NCI-H2171 treated with DMSO at 0.1 percent for 48 hours (cell line): ENCODE measurements at regions not wholly inside any gene's neighbourhood (a gene's known extent, or its start where the extent isn't known, plus 50 kb on each side); places are given as distances from the start of the nearest gene placed in this dataset.
"Not testable (repeated sequence)": the region's sequence is repeated elsewhere in the genome, so short reads cannot be mapped to it uniquely, and the experiment has no call there.

ENCODE experiments used
- DNase-seq: peaks from one replicate; lab custom pipeline; 2025; lab: John Stamatoyannopoulos, UW

DNA sequence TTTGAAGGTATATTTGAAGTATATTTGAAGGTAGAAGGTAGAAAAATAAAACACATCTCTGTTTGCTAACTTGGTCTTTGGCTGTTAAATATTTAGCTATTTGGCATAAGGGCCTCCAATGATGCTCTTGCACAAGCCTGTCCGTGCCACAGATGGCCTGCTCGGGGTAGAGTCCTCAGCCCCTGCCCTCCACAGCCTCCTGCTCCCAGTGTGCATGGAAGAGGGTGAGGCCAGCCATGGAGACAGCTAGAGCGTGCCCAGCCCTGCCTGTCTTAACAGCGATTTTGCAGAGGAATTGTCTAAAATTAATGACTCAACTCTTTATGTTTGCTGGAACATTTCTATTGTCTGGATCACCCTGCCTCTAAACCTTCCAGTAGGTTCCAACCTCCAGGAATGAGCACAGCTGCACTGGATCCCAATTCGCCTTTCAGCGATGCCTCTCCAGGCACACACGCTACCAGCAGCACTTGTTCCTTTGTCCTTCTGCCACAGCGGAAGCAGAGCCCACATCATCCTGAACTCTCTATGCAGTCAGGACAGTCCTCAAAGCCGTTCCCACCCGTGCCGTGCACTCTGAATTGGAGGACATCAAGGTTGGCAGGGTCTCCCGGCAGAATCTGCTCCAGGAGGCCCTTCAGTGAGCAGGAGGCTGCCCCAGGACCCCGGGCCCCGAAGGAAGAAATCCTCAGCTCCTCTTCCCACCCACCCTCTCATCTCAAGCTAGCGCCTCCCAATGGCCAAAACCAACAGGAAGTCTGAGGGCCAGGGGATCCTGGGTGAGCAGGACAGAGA is 254.0 kb upstream of the IRX1 start:
- DNase-seq: no peak

DNA sequence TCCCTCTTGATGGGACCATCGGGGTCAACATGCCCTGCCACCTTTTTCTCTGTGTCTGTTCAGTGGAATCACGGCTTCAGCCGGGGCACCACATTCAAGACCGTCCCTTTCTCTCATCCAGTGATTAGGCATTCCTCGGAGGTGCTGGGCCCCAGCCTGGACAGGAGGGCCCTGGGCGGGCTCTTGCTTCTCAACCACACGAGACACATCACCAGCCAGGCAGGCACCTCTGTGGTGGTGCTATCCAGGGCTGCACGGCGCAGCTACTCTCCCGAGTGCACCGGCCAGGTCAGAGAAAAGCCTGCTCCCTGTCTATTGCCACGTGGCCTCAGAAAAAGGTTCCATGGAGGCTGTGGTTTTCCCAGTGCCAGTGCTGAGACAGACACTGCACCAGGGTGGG is 255.2 kb upstream of the IRX1 start:
- DNase-seq: no peak

DNA sequence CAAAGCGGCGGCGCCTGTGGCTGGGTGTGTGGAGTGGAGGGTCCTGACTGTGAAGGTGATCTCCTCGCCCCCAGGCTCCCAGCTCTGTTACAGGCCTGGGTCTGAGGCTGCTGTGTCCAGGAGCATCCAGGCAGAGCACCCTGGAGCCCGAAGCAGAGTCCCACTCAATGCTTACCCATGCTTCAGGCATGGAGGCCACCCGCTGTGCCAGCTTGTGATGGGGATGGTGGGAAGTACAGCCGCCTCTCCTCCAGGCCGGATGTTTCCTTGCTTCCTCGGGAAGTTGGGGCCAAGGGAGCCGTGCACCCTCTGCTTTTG is 255.9 kb upstream of the IRX1 start:
- no peak for DNase-seq

DNA sequence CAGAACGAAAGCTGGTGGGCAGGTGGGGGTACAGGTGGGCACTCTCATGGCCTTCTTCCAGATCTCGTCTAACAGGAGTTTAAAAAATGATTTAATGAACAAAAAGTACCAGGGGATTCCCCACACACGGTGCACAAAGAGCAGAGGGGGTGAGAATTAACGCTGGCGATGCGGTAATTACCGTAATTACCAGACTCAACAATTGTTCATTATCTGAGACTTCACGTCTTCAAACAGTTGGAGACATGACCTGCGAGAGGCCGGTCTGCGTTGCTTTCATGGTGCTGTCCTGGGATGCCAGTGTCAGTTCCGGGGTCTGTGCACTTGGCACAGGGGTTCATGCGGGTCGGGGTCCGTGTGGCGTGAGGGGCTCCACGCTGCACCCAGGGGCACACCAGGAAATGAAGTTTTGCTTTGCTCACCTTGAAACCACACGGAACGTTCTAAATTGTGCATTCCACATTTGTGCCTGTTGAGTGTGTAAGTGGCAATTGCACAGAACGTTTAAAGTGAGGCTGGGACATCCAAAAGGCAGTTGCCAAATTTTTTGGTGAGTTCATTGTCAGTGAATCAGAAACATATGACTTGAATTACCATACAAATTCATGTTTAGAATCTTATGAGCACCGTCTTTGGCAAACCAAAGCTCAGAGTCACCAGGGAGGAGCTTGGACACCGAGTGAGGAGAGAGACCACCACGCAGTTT is 256.4 kb upstream of the IRX1 start:
- no peak for DNase-seq

DNA sequence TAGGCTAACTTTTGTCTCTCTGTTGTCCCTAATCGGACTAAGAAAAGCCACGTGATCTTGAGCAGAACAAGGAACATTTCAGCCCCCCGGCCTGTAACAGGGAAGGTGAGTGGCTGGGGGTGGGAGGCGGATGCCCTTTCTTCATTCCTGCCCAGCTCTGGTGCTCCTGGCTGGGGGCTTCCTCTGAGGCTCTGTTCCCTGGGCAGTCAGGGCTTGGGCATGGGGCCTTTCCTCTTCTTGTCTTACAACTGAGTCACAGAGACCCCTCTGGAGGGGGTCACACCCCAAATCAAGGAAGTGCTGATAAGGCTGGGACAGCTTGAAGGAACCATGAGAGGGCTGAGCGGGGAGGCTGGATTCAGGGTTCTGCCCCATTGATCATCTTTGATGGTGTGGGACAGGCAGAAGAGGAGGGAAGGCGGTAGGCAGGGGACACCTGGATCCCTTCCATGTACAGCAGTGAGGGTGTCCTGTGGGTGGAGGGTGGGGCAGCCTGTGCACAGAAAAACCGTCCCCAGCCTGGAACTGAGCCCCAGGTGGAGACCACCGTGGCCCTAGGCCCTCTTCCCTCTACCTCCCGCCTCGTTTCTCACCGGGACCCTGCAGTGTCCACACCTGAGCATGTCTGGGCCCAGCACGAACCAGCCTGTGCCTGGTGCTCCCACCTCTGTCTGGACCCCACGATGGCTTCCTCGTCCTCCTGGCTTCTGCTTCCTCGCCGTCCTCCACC is 257.7 kb upstream of the IRX1 start:
- DNase-seq: no peak

DNA sequence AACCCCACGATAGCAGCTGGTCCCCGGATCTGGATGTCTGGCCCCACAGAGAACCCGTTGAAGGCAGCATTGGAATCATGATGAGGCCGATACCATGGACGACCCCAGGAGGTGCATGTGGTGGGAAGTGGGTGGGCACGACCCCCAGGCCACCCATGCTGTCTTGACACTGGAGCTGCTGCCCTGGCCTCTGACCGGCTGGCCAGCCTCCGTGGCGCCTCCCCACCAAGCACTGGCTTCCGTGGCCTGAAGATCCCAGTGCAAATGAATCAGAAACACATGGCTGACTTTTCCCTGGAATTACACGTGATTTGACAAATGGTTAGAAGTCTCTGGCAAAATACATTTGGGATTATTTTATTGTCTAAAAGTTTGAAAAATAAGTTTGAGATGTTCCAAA is 259.0 kb upstream of the IRX1 start:
- DNase-seq: no peak

DNA sequence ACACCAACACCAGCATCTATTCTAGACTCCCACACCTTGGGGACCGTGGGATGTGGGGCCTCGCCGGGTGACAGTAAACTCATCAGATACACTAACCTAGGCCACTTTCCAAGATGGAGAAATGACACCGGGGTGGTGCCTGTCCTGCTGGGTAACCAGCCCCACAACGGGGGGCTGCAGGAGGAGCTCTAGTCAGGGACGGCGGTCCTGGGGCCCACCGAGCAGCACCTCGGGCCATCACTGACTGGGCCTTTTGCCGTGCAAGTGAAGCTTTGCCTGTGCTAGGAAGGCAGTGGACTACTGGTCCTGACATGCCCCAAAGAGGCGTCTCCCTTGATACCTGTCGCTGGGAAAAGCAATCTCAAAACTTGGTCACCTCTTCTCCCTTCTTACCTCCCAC is 260.3 kb upstream of the IRX1 start:
- no peak for DNase-seq

DNA sequence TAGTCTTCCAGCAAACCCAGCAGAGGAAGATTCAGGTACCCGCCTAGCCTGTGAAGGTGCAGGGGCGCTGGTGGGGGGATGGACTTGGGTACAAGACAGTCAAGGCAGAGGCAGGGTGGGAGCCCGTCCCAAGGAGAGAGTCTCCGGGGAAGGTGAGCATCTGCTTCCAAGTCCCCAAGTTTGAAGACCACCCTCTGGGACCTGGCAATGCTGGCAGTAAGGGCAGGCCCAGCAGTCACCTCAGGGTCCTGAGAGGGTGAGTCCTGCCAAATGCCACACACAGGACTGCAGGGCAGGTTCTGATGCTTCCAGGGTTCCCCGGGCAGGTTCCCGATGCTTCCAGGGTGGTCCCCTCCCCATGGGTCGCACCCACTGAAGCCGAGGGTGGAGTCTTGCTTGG is 261.8 kb upstream of the IRX1 start:
- DNase-seq: no peak

DNA sequence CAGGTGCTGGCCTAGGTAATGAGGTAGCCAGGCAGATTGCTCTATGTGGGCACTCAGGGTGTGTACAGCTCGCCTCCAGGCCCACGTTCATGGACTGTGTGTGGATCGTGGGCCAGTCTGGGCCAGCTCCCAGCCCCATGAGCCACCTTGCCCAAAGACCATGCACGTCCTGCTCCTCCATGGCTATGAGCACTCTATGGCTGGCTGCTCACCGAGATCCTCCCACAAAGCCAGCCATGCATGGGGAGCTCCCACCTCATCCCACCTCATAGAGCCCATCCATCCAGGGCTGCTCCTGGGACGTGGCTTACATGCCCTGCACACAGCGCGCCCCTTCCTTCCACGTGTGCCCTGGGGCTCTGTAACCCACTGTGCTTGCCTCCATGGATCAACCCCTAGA is 262.5 kb upstream of the IRX1 start:
- no peak for DNase-seq

DNA sequence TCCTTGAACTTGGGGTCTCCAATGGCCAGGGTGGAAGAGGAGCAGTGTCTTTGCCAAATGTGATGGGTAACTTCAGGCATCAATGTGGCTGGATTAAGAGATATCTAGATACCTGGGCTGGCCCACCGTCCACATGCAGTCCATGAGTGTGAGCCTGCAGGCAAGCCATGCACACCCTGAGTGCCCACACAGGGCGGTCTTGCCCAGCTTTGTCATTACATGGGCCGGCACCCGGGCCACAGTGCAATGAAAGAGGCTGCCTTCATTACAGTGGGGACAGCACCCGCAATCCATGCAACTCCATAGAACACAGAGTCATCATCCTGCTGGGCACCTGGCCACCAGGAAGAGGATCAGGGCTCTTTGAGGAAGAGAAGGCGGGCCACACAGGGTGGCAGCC is 263.8 kb upstream of the IRX1 start:
- no peak for DNase-seq

DNA sequence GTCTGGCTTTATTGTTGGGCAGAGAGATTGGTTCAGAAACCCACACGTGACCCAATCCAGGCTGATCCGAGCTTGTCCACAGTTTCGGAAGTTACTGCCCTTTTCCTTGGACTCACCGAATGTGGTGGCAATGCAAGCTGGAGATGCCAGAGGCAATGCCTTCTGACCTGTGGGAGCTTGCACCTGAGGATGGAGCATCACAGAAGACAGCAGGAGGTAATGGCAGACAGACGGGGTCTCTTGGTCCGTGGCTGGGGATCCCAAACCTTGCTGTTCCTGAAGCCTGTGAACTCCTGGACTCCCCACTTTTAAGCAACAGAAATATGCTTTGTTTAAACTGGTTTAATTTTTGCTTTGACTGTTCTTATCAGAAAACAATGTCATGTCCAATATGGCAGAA is 265.2 kb upstream of the IRX1 start:
- DNase-seq: no peak

DNA sequence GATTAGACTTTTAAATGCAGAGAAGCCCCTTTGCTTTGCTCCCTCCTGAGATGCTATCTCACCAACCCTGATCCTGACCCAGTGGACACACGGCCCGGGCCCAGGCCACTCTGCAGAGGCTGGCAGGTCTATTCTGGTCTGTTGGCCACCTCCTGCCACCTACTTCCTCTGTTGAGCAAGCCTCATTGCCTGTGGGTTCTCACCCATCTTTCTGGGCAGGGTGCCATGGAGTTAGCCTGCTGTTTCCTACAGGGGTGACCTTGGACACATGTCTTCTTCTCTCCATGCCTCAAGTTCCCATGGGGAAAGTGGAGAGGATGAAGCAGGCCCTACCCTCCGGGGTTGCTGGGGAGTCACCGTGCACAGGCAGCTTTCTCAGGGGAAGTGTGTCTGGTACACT is 266.2 kb upstream of the IRX1 start:
- no peak for DNase-seq

DNA sequence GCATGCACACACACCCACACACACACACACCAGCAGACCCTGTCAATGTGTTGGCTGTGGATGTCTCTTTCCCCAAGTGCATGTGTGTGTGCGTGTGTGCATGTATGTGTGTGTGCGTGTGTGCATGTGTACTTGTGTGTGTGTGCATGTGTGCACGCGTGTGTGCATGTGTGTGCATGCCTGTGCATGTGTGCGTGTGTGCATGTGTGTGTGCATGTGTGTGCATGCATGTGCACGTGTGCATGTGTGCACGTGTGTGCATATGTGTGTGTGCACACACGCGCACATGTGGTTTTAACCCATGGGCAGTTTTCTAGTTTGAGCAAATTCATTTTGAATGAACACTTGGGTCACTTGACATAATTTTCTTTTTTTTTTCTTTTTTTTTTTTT is 268.8 kb upstream of the IRX1 start:
- no peak for DNase-seq

DNA sequence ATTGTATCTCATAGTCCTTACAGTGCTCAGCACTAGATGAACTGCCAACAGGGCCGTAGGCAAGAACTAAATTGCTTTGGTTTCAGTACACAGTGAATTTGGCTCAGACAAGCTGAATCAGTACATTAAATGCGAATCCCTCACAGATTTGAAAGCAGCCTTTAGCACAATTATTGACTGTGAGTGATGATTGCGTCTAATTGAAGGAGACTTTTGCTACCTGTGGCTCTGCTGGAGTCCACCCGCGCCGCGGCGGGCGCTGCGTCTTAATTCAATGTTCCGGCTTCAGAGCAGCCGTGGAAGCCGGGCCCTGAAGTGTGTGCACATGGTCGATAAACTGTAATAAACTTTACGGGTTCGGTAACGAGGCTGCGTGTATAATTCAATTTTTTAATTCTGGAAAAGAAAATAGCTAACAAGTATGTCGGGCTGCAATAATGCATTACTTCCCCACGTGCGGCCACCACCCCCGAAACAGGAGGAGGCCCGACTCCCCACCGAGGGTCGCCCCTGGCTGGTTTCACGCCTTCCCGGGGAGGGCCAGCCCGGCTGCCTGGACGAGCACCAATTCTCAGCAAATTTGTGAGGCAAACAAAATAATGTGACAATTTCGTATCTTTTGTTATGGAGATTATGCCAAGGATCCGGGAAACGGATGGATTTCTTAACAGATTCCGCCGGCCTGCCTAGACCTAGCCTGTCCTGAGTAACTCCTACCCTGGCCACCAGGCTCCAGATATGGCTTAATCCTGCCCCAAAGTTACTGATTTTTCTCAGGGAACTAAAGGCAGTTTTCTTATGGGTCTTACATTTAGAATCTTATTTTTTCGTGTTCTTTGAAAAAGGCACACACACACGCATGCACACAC is 269.4 kb upstream of the IRX1 start:
- peak; percentile 29 for DNase-seq

DNA sequence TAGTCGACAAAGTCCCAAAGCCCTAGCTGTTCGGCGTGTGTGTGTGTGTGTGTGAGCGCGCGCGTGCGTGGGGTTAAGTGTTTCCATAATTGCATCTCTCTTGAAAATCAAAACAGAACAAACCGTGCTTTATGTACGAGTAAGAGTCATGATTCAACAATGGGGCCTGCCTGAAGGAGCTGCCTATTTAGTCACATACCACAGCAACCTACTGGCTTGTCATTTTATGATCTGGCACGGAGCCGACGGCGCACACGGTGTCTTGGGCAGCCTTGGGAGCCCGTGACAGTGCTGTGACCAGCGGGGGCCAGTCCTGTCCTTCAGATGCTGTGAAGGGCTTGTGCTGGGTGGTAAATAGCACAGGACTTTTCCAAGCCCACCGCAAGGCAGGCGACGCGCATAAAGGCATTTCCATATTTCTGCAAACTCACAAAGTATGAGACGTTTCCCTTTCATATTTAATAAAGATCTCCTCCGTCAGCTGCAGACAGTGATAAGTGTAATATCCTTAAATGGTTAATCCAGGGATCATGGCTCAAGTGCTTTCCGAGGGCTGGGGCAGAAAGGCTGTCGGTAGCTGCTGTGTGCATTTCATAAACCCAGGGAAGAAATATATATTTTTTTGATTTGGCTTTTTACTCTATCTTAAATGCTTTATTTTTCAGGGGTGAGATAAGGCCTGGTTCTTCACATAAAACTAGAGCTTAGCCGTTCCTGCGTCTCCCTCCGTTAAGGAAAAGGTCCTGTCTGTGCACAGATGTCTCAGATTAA is 270.2 kb upstream of the IRX1 start:
- DNase-seq: no peak

DNA sequence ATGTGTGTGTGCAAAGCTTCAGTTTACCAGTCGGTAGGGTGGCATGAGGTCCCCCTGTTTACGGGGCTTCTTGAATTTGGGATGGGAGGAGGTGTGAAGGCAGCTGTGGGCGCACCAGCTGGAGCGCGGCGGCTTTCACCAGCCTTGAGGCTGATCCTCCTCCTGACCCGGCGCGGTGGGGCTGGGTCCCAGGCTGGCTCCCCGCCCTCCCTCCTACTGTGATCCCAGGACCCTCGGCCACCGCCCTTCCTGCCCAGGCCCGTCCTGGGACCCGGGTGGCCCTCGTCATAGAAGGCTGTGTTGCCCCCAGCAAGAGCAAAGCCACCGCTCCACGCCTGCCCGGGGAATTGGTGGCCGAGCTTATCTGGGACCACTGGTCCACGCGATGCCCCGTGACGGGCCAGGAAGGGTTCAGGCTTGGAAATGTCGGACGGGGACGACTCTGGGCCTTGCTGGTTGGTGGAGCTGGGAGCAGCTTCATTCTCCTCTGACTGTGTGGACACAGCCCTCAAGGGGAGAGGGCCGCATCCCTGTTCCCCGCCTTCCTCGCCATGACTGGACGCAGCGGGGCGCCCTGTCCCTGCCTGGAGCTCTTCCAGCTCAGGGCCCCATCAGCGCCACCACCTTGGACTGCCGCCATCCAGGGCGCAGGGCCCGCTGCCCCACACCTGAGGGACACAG is 271.1 kb upstream of the IRX1 start:
- DNase-seq: no peak

DNA sequence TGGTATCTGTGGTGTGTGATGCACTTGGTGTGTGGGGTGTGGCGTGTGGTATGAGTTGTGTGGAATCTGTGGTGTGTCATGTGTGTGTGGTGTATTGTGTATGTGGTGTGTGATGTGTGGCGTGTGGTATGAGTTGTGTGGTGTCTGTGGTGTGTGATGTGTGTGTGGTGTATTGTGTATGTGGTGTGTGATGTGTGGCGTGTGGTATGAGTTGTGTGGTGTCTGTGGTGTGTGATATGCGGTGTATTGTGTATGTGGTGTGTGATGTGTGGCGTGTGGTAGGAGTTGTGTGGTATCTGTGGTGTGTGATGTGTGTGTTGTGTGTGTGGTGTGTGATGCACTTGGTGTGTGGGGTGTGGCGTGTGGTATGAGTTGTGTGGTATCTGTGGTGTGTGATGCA is 271.7 kb upstream of the IRX1 start:
- DNase-seq: not testable (repeated sequence)

DNA sequence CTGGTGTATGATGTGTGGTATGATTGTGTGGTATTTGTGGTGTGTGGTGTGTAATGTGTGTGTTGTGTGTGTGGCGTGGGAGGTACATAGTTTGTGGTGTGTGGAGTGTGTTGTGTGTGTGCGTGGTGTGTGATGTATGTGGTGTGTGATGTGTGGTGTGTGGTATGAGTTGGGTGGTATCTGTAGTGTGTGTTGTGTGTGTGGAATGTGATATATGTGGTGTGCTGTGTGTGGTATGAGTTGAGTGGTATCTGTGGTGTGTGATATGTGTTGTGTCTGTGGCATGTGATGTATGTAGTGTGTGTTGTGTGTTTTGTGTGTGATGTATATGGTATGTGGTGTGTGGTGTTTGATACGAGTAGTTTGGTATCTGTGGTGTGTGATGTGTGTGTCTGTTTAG is 272.5 kb upstream of the IRX1 start:
- DNase-seq: no peak

DNA sequence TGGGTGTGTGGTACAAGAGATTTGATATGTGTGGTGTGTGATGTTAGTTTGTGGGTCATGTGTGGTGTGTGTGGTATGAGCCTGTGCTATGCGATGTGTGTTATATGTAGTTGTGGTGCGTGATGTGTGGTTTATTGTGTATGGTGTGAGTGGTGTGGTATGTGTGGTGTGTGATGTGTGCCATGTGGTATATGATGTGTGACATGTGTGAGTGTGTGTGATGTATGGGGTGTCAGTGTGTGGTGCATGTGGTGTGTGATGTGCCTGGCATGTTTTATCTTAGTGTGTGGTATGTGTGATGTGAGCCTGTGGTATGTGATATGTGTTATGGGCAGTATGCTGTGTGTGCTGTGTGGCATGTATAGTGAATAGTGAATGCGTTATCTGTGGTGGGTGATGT is 273.0 kb upstream of the IRX1 start:
- DNase-seq: no peak

DNA sequence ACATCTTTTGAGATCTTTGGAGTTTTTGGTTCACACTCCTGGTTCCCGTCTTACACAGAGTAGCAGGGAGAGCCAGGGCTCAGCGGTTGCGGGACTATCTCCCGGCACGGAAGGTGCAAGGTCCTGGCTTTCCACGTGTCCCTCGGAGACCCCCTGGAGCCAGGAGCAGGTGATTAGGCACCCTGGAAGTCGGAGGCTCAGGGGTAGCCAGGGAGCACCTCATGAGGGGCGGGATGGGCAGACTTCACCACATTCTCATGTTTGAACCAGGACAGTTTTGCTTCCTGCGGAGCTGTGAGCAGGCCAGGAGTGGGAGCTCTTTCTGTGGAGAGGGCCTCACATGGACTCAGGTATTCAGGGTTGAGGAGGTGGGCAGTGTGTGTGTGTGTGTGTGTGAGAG is 273.7 kb upstream of the IRX1 start:
- DNase-seq: no peak

DNA sequence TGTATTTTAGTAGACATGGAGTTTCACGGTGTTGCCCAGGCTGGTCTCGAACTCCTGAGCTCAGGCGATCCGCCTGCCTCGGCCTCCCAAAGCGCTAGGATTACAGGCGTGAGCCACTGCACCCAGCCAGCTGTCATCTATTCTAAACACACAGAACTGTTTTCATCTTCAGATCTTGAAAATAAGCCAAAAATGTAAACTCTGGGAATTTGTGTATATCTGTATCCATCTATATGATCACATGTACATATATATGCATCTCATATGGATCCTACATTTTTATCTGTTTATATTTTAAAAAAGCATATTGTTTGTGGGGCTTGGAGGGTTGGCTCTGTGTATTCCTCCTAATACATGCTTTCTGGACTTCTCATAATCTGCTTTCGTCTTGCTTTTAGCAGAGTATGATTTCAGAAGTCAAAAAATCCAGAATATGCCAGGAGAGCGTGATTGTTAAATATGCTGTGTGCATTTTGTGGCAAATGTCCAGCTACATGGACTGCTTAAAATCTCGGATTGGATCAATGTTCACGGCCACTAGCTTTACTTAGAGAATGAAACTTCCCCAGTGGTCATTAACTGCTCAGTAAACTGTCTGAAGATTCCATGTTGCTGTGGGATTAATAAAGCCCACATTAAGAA is 274.4 kb upstream of the IRX1 start:
- DNase-seq: no peak
